ENCODE measurements at regions not wholly inside any gene's neighbourhood (a gene's known extent, or its start where the extent isn't known, plus 50 kb on each side); places are given as distances from the start of the nearest gene placed in this dataset.

DNA sequence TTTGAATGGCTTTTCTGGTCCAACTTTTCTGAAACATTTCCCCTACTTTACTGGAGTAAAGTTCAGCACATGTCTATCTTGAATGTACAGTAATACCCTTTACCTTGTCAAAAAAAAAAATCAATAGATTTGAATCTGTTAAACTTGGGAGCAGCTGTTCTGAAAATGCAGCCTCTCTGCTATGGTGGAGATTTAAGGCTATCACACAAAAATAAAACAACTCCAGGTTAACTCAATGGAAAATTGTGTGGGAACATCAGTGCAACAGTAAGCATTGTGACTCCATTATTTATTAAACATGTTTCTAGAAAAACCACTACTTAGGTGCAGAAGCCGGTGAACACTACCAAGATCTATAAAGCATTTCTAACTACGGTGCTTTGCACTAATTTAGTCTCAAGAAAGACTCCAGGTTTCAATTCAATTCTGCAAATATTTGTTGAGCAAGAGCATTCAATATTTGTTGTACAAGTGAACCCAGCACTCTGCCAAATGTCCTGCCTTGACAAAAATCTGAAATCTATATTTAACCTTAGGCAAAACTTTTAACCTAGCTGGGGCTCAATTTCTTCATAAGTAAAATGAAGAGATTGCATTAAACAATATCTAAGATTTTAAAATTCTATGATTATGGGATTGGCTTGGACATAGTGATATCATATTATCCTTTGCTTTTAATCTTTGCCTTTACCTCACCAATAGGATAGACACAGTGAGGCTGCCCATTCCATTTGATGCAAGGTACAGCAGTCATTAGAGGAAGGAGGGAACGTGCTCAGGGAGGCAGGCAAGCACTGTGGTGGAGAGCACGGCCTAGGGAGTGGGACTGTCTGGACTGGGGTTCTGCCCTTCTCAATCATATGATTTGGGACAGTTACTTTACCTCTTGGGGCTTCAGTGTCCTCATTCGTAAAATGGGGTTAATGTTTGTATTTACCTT lies 155.2 kb downstream of the KITLG start:
- no peak overlapping the region for H3K4me3 ChIP-seq
- H3K27me3 ChIP-seq (replicated peaks): no peaks in the 10 kb centered on the region
- no peak overlapping the region for H3K27ac ChIP-seq
- H3K4me1 ChIP-seq (replicated peaks): peaks cover 3% of the 10 kb centered on the region; the same call in 1 of the 2 replicates
- H3K36me3 ChIP-seq: no peaks in the 10 kb centered on the region
- no peaks in the 10 kb centered on the region for H3K9me3 ChIP-seq (replicated peaks)
- no peak for DNase-seq (ENCODE audit: low read depth in 1 of 2, low spot score in 2 of 2)

DNA sequence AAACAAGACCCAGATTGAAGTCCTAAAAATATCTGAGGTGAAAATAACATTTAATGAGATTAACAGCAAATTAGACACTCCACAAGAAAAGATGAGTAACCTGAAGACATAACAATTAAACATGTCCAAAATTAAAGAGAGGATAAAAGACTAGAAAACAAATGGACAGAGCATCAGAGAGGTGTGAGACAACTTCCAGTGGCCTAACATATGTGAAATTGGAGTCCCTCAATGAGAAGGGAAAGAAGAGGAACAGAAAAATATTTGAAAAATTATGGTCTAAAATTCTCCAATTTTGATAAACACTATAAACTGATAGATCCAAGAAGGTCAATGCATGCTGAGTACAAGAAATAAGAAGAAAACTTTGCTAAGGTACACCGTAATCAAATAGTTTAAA lies 151.9 kb downstream of the KITLG start:
- DNase-seq (ENCODE audit: low read depth in 1 of 2, low spot score in 2 of 2): no peak
- no peaks in the 10 kb centered on the region for H3K27me3 ChIP-seq (replicated peaks)
- H3K9me3 ChIP-seq (replicated peaks): no peaks in the 10 kb centered on the region

DNA sequence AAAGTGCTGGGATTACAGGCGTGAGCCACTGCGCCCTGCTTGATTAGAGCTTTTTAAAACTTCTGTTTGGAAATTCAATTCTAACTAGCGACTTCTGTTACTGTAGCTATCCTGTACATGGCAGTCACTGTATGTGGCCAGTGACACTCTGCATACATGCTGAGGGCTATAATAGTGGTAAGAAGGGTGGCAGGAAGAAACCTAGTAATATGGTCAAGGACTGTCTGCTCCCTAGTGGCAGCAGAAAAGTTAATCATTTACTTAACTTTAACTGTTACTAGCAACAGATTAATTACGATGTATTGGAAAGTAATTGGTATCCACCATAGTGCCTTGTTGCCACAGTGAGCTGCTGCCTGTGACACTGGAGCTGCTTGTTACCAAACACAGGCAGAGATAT lies 149.0 kb downstream of the KITLG start:
- H3K4me1 ChIP-seq (replicated peaks): no peaks in the 10 kb centered on the region
- no peaks in the 10 kb centered on the region for H3K36me3 ChIP-seq
- no peak for DNase-seq (ENCODE audit: low read depth in 1 of 2, low spot score in 2 of 2)

More for the DNA sequence above, 151.9 kb downstream of the KITLG start:
- Histone ChIP-seq H3K4me3 (no peak overlapping the region), H3K27ac (no peak overlapping the region), H3K4me1 (replicated peaks) (no peaks in the 10 kb centered on the region), H3K36me3 (no peaks in the 10 kb centered on the region)

DNA sequence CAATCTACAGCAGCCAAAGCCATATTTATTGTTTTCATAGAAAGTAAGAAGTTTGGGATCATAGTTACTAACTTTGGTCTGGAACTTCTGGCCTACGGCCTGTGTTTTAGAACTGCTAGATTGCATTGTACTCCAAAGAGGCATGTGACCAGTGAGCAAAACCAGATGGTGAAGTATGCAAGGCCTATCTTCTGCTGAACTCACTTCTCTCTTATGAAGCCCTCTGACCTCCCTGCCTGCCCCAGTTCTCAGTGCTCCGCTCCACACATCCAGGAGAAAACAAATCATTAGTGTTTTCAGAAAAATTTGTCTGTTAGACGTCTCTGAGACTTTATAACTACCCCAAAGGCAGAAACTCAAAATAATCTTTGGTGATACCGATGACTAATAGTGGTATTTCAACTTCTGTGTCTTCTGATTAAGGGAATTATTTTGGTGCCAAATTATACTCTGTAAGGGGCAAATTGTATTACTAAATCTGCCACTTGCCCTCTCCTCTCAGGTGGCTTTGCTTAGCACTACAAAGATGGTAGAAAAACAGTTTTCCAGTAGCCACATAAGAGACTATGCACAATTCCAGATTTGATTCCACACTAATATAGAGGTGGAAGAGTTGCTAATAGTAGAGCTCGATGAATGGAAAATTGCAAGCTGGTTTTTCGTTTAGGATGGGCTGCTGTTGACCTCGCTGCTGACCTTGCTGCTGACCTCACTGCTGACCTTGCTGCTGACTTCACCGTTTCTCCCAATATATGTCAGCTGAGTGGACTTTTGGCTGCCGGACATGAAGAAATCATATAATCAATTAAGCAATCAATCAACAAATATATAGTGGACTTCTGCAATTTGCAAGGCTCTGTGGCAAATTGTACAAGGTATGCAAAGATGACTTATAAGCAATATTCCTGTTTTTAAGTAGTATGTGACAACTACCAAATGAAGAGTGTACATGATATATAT lies 147.5 kb downstream of the KITLG start:
- Histone ChIP-seq H3K27ac (no peak overlapping the region), H3K36me3 (no peaks in the 10 kb centered on the region), H3K4me3 (no peak overlapping the region), H3K4me1 (replicated peaks) (no peaks in the 10 kb centered on the region), H3K27me3 (replicated peaks) (no peaks in the 10 kb centered on the region), H3K9me3 (replicated peaks) (no peaks in the 10 kb centered on the region)
- no peak for DNase-seq (ENCODE audit: low read depth in 1 of 2, low spot score in 2 of 2)

More for the DNA sequence above, 149.0 kb downstream of the KITLG start:
- H3K4me3 ChIP-seq: no peak overlapping the region
- no peaks in the 10 kb centered on the region for H3K27me3 ChIP-seq (replicated peaks)
- no peaks in the 10 kb centered on the region for H3K9me3 ChIP-seq (replicated peaks)
- no peak overlapping the region for H3K27ac ChIP-seq

DNA sequence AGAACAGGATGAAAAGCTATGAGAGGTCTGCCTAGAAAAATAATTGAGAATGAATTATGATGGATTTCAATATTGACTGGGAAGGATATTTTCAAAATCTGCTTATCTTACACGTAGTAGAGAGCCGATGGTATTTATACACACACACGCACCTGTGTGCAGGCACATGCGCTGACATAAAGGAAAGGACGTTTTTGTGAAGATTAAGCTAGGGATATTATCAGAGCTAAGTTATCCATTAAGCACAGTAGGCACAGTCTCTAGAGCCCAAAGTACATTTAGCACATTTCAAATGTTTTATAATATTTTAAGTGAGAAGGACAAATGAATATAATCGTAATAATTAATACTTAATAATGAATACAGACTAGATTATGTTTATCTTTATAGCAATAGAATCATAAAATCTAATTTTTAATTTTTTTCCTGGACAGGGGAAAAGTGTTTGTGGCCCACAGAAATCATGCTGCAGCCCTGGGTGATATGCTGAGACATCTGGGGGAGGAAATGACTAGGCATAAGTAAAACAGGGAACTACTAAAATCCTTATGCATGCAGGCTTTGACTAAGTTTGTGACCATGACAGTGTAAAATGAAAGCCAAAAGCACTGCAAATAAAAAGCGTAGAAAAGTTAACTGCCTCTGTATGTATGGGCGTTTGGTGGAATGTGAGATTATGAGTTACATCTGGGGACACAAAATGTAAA lies 146.1 kb downstream of the KITLG start:
- H3K9me3 ChIP-seq (replicated peaks): no peaks in the 10 kb centered on the region
- H3K4me3 ChIP-seq: no peak overlapping the region
- H3K27ac ChIP-seq: no peak overlapping the region
- no peaks in the 10 kb centered on the region for H3K4me1 ChIP-seq (replicated peaks)
- H3K36me3 ChIP-seq: no peaks in the 10 kb centered on the region
- H3K27me3 ChIP-seq (replicated peaks): no peaks in the 10 kb centered on the region
- DNase-seq (ENCODE audit: low read depth in 1 of 2, low spot score in 2 of 2): no peak

DNA sequence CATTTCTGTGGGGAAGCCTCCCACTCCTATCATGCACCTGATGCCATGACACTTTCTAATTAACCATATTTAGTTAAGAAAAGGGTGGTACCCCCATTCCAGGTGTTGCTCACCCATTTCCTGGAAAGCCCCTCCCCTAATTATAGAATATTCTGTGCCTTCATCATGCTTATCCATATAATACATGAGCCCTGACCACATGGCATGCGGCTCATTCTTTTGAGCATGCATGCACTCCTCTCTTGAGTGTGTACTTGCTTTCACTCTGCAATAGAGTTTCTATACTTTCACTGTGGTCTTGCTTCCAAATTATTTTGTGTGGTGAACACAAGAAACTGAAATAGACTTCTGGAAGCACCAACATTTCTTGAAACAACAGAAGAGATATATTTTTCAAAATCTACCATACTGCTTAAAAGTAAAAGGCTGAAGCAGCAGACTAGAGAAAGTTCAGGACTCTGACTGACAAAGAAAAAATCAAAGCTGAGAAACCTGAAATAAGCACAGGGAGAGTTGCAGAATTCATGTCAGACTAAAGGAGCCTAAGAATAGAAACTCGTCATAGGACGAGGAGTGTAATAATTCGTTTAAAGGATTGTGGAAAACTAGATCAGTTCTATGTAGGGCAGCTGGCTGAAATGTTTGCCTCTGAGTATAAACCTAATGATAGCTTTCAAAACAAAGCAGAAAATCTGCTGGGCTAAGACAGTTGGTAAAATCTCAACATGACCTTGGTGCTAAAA lies 144.8 kb downstream of the KITLG start:
- Histone ChIP-seq H3K4me3 (no peak overlapping the region), H3K4me1 (replicated peaks) (no peaks in the 10 kb centered on the region), H3K27ac (no peak overlapping the region), H3K36me3 (no peaks in the 10 kb centered on the region), H3K9me3 (replicated peaks) (no peaks in the 10 kb centered on the region), H3K27me3 (replicated peaks) (no peaks in the 10 kb centered on the region)
- DNase-seq (ENCODE audit: low read depth in 1 of 2, low spot score in 2 of 2): no peak

DNA sequence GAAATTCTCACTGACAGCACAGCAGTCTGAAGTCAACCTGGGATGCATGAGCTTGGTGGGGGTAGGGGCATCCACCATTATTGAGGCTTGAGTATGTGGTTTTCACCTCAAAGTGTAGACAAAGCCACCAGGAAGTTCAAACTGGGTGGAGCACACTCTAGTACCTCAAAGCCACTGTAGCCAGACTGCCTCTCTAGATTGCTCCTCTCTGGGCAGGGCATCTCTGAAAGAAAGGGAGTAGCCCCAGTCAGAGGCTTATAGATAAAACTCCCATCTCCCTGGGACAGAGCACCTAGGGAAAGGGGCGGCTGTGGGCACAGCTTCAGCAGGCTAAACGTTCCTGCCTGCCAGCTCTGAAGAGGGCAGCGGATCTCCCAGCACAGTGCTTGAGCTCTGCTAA lies 143.0 kb downstream of the KITLG start:
- DNase-seq (ENCODE audit: low read depth in 1 of 2, low spot score in 2 of 2): no peak
- Histone ChIP-seq H3K9me3 (replicated peaks) (no peaks in the 10 kb centered on the region), H3K36me3 (no peaks in the 10 kb centered on the region), H3K27me3 (replicated peaks) (no peaks in the 10 kb centered on the region), H3K4me1 (replicated peaks) (no peaks in the 10 kb centered on the region), H3K27ac (no peak overlapping the region), H3K4me3 (no peak overlapping the region)
